Activated CD4-positive, alpha-beta T cell treated with anti-CD3 and anti-CD28 coated beads for 24 hours (primary cell): ENCODE measurements at regions not wholly inside any gene's neighbourhood (a gene's known extent, or its start where the extent isn't known, plus 50 kb on each side); places are given as distances from the start of the nearest gene placed in this dataset.
"Not testable (repeated sequence)": the region's sequence is repeated elsewhere in the genome, so short reads cannot be mapped to it uniquely, and the experiment has no call there.

Experiments used
- DNase-seq, 2 donors: peaks; one replicate each; pipeline ENCODE4 v3.0.0-alpha.2; 2020; ENCODE audit warnings: low read depth in 2 of 2

DNA sequence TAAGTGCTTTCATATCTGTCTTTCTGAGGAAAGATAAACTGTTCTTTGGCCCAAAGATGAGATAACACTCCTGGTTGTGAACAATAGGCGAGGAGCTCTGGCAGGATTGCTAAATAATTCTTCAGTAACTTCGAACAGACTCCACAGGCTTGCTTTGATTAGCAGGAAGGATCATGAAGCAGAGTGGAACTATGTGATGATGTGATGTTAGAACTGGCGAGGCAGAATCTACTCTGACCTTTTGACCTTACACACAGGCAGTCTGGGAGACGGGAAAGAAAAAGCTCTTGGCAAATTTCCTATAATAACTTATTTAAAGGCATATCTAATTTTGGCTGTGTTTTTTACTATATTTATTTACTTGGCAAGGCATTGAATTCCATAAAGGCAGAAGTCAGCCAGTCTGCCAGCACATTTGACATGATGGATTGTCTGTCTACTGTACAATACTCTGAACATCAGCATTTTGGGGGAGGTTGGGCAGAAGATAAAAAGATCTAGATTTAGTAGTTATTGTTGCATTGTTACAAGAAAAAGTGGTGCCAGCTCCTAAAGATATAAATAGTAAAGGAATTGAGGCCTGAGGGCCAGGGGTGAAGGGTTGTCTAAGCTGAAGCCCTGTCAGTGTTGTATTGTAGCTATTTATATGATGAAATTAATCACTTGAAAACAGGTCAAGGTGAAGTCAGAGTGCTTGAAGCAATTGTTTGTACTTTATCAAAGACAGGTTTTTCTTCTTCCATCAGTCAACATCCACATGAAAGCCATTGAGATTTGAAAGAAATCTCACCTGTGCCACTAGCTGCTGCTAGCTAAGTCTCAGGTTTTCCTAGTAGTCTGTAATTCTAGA, 708.8 kb downstream of the LTN1 start:
- DNase-seq, result no peak

DNA sequence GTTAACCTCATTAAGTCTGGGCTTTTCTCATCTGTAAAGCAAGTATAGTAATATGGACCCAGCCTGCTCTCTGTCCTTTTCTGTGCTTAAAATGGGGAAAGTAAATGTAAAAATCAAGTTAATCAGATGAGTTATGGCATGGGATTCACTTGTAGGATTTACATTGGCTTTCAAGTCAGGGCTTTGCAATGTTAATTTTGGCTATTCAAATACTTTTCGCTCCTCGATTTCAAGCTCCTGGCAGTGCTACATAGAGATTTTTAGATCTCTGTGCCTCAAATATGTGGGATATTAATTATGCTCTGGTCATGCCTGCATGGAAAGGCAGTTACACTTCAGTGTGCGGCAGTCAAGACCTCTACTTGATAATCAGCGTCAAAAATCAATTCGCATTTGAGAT, 709.8 kb downstream of the LTN1 start:
- DNase-seq, result no peak

DNA sequence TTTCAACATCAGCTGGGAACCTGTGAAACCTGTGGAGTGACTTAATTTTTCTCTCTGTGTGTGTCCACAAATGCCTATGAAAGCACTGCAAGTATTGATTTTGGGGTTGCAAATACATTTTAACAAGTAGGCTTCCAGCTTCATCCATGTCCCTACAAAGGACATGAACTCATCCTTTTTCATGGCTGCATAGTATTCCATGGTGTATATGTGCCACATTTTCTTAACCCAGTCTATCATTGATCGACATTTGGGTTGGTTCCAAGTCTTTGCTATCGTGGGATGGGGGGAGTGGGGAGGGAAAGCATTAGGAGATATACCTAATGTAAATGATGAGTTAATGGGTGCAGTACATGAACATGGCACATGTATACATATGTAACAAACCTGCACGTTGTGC, 711.3 kb downstream of the LTN1 start:
- DNase-seq, result not testable (repeated sequence)

DNA sequence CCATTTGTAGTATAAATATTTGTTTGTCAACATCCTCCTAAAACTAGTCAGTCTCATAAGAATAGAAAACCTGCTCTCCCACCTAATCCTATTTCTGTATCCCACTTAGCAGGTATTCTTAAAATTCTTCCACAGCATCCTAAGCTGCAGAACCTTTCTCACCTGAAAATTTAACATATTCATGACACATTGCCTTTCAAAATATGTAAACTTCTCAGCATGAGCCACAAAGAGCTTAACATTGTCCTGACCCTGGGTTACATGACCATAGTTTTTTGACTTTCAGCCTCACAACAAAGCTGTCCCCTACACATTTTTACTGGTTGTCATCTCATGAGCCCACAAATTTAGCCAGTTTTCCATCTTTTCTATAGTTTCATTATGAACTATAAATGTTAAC, 712.1 kb downstream of the LTN1 start:
- DNase-seq, result no peak

DNA sequence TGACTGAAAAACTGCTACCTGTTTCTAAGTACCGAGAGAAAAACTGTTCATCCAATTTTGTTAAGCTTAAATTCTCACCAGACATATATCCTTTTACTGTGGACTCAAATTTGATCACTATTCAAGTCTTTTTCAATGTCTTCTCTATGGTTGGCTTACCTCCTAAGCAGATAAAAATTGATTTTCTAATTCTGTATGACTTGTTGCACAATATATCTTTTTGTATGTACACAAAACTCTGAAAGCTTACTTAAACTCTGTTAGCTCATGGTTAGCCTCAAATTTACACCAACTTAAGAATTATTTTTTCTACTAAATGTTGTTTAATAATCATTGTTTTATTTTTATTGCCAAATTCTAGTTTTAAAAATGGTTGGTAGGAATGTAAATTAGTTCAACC, 715.4 kb downstream of the LTN1 start:
- no peak for DNase-seq

DNA sequence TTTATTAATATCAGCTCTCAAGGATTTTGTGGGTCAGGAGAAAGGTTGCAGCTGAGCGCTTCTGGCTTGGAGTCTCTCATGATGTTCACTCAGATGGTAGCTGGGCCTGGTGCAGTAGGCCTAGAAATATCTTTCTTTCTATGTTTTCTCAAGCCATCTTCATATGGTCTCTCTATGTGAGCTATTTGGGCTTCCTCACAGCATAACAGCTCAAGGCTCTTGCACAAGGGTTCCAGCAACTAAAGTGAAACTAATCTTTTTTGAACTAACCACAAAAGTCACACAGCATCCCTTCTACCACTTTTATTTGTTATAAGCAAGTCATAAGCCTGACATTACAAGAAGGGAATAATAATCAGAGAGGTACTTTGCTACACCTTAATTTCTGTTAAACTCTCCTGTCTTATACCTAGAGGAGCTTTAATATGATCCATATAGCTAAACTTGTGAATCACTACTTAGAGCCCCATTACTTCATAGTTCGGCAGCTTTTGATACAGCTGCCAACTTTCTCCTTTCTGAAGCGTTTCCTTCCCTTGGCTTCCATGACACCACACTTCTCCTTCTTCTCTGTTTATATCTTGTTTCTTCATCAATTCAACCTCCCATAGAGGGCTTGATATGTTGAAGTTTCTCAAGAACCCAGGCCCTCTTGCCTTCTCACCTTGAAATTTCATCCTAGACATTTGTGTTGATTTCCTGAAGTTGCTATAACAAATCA, 720.2 kb downstream of the LTN1 start:
- DNase-seq, result no peak

DNA sequence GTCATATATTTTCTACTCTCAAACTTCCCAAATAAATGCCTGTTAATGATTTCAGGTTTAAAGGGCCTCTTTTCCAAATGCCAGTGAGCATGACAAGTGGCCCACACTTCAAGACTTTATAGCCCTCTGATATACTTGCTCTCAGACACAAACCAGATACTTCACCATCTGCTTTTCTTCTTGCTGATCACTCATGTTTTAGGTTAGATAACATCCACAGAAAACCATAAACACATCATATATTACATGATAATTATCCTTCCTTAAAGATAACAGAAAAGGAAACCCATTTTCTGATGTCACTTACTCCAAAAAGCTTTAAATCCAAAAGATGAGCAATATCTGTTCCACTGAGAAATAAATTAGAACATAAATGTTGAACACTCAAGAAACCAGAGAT, 723.5 kb downstream of the LTN1 start:
- no peak for DNase-seq

DNA sequence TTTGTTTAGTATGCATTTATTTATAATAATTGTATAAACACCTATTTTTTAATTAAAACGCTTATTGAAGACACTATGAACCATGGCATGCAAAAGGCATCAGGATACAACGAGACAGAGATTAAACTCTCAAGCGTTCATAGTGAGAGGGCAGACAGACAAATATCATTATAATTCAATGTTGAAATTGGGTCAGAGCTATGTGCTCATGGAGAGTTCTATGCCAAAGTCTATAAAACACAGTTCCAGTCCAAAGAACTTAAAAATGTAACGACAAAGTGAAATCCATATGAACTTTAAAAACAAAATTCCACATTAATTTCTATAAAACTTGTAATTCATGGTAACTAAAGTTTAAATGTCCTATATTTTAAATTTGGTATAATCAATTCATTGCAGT, 724.0 kb downstream of the LTN1 start:
- no peak for DNase-seq

DNA sequence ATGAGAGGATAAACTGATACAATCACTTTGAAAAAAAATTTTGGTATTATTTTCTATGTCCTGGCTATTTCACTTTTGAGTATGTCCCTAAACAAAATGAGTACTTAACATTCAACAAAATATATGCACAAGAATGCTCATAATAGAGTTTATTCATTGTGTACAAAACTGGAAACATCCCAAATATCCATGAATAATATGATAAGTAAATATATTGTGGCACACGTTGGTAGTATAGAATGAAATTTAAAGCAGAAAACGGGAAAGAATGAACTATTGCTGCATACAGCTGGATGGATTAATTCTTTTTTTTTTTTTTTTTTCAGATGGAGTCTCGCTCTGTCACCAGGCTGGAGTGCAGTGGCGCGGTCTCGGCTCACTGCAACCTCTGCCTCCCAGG, 725.2 kb downstream of the LTN1 start:
- DNase-seq, result no peak

DNA sequence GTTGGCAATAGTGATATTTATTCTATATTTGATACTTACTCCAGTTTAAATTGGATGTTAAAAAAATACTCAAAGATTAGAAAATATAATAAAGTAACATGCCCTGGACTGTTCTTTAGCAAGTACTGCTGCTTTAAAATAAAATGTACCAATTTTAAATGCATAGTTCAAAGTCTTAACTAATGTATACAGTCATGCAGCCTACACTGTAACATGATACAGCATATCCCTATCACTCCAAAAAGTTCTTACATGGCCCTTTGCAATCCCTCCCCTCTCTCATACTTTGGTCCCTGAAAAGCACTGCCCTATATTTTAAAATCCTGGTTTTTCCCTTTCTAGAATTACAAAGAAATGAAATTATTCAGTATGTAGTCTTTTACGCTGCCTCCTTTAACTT, 726.6 kb downstream of the LTN1 start:
- no peak for DNase-seq

DNA sequence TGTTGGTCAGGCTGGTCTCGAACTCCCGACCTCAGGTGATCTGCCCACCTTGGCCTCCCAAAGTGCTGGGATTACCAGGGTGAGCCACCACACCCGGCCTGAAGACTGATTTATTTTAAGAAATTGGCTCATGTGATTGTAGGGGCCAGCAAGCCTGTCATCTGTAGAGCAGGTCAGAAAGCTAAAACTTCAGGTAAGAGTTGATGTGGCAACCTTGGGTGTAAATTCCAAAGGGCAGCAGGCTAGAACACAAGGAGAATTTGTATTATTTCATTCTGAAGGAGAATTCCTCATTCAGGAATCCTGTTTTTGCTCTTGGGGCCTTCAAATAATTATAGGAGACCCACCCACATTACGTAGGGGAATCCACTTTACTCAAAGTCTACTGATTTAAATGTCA, 728.7 kb downstream of the LTN1 start:
- DNase-seq, result no peak

DNA sequence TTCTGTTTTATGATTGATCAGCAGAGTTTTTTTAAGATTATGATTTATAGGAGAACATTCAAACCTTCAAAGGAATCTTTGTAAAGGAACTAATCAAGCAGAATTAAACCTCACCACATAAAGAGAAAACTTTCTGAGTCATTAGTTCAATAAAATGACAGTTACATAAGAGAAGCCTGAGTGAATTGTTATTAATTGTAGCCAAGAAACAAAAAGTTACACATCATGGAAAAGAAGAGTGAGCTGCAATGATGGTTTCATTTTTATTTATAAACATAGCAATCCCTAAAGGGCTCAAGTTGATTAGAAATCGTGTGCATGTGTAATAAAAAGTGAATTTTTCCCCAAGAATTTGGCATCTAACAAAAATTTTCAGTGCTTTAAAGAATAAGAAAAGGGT, 731.4 kb downstream of the LTN1 start:
- DNase-seq, result no peak

DNA sequence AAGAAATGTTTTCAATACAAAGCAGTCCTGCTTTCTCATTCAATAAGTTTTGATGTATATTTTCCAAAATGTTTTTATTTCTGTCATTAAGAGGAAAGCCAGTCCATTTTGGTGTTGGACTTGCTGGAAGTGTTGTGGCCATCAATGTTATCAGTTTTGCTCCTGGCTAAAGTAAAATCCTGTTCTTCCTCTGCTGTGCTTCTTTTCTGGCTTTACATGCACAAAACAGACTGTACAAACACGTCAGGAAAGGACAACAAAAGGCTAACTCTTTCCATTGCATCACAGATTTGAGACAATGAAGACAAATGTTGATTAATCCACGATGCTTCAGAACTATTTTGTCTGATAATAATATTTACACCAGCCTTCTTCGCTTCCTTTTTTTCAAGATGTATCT, 735.4 kb downstream of the LTN1 start:
- DNase-seq, result no peak

DNA sequence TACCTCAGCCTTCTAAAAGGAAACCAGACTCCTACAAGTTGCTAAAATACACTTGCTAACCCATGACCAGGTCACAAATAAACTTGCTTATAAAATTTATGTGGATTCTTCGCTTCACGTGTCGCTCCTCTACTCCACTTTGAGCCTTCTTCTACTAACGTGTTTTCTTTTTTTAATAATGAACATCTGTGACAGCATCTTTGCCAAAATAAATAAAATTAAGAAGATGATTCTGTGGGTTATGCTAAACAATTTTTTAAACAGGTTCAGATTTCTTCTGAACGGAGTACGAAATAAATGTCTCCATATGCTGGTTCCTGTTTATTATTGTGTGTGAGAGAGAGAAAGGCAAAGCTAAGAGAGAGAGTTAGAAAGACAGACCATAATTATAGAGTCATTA, 735.8 kb downstream of the LTN1 start:
- DNase-seq, result no peak

DNA sequence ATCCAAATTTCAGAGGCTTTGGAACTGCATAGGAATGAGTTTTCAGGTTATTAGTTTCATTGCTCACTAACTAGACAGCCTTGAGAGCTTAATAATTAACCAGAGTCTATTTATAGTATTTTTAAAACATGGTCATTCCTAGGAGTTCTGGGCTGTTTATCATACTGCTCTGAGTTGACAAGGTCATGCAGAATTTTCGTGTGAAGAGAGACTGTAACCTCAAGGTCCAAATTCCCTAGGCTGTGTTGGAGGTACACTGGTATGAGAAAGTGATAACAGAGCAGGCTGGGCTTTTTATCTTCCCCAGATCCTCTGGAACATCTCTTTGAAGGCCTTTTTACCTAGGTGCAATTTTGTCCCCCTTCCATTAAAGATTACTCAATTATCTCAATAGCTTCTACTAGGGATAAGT, 736.3 kb downstream of the LTN1 start:
- DNase-seq, result no peak

DNA sequence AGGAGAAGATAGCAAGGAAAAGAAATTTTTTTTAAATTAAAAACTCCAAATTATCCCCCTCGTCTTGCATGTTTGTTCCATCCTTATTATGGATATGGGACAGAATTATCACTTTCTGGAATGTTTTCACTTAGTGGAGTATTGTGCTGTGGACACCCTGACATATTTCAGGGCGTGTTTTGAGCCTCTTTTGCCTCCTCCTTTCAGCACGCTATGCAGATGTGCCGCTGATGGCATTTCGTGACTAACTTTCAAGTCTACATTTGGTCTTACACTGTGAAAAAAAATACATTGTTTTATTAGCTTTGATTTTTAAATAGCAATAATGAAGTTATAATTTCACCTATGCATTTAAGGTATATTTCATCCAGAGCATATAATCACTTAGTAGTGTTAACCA, 738.7 kb downstream of the LTN1 start:
- DNase-seq, result no peak

DNA sequence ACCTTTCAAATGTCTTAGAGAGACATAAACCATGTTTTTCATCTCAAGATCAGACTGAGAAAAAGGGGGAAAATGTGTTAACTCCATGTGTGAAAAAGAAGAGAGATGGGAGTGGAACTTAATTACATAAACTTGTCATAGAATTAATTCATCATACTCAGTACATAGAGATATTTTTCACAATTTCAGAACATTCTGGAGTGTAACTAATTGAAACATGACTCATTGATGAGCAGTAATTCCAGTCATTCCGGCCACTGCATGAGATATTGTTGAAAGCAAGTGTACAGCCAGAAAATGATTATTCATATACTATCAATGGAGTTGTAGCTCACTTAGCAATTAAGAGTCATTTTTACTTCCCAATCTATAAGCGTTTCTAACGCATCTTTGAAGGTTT, 739.3 kb downstream of the LTN1 start:
- DNase-seq, result no peak

DNA sequence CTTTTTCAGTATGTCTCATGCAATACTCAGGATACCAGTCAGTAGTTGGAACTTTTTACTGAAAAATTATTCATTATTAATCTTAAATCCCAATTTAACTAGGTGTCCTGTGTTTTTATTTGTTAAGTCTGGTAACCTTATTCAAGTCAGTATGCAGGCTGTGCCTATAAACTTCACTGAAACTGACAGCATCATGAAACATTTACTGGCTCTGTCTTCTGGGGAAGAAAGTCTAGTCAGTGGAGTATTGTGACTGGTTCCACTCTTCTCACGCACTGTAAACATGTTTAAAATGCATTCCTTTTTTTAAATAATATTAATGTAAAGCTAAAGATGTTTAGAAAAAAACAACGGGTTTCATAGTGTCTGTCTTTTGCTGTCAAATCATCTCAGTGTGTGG, 739.7 kb downstream of the LTN1 start:
- DNase-seq, result no peak

DNA sequence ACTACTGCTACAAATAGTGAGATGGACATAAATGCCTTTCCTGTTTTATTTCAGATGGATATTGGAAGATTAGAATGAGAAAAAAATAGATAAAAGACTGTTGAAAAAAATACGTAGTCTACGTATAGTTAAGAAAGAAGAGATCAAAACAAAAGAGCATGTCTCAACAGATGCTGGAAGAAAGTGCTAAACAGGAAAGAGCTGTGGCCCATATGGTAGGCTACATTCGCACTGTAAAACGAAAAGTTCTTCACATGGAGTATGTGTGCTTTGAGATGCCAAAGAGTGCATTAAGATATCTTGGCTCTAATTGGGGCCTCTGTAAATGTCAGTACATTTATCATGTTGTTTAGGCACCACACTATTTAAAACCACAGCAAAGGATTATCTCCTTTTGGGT, 741.7 kb downstream of the LTN1 start:
- no peak for DNase-seq

DNA sequence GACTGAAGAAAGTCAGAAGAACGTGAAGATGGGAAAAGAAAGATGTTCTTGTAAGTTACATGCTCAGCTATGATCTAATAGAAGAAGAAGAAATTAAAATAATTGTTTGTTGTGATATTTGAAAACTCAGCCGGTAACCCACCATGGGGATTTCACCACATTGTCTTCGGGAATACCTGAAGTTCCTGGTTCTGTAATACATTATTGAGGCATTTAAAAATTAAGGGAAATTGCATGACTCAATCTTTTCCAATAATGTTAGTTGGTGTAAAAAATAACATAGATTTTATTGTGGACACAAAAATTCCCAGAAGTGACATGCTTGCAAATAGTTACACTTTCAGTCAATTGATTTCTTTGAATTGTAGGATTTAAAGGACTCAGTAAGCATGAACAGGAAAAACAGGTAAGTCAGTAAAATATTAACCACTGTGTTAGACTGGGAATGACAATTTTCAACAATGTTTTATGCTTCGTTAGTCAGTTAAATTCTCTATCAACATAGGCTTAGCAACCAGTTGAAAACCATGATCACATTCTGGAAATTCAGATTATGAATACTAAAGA, 745.1 kb downstream of the LTN1 start:
- DNase-seq, result no peak

DNA sequence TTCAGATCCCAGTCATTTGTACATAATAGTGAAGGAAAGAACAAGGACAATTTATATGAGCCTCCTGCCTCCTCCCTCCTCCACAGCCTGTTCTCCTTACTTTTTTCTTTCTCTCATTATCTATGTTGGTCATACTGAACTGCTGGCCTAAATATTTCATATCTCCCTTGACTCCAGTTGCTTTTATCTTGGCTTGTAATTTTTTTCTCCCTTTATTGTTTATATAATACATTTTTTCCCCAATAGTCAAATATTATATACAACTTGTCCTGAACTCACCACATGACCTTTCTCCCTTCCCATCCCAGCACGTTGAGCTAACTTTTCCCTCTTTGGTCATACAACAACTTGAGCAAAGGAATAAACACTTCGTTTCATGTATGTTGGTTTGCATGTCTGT, 752.1 kb downstream of the LTN1 start:
- DNase-seq, result no peak

DNA sequence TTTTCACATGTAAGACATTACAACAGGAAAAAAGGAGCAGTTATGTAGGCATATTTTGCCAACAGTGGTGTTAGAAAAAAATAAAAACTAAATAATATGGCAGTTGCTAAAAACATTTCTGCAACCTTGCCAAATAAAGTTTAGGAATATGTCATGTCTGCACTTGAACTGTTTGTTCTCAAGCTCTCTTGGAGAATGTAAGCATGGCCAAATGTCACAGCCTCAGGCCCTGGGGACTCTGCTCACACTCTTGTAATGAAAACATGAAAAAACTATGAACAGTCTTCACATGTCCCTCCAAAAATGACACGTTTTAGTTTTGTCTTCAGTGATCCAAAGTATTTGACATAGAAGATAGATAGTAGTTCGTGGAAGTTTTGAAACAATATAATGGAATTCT, 753.3 kb downstream of the LTN1 start:
- DNase-seq, result no peak

DNA sequence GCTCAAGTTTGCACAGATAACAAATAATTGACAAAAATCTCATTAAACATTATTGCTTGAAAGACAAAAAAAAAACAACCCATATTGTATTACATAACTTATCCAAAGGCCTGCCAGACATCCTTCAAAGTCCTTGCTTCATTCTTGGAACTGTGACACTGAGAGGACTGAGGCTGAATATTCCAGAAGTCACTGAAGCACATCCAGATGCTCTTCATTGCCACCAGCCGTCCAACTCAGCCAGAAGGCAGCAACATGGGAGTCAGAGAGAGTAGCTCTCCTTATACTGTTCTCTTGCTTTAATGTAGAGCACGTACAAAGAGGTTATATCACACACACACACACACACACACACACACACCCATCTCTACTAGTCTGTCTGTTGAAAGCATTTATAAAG, 755.0 kb downstream of the LTN1 start:
- no peak for DNase-seq
